ENCODE measurements at regions not wholly inside any gene's neighbourhood (a gene's known extent, or its start where the extent isn't known, plus 50 kb on each side); places are given as distances from the start of the nearest gene placed in this dataset.

- TF ChIP-seq FOXP2 (optimal IDR thresholded peaks at IDR 0.05; ENCODE audit: borderline replicate concordance, extremely low read depth, extremely low read length, insufficient read depth) (no peak), SIN3A (IDR thresholded peaks at IDR 0.05; ENCODE audit: borderline replicate concordance, insufficient read depth, low read length) (no peak), POLR2AphosphoS5 (IDR thresholded peaks at IDR 0.05; ENCODE audit: low read depth, low read length) (no peak), TAF1 (IDR thresholded peaks at IDR 0.05; ENCODE audit: borderline replicate concordance, insufficient read depth, low read length) (no peak), REST (IDR thresholded peaks at IDR 0.05; ENCODE audit: insufficient read depth in 1 of 2, low read depth in 2 of 2, low read length in 2 of 2) (no peak)
Measured at GRCh38 chr13:40217675-40218074, 448.8 kb downstream of the FOXO1 start.

GRCh38 chr13:40220299-40220935 lies 446.0 kb downstream of the FOXO1 start:
- TF ChIP-seq REST (IDR thresholded peaks at IDR 0.05; ENCODE audit: insufficient read depth in 1 of 2, low read depth in 2 of 2, low read length in 2 of 2): no peak
- TF ChIP-seq FOXP2 (optimal IDR thresholded peaks at IDR 0.05; ENCODE audit: borderline replicate concordance, extremely low read depth, extremely low read length, insufficient read depth): no peak
- no peak for TF ChIP-seq POLR2AphosphoS5 (IDR thresholded peaks at IDR 0.05; ENCODE audit: low read depth, low read length)
- no peak for TF ChIP-seq SIN3A (IDR thresholded peaks at IDR 0.05; ENCODE audit: borderline replicate concordance, insufficient read depth, low read length)
- TF ChIP-seq TAF1 (IDR thresholded peaks at IDR 0.05; ENCODE audit: borderline replicate concordance, insufficient read depth, low read length): no peak

- TF ChIP-seq SIN3A (IDR thresholded peaks at IDR 0.05; ENCODE audit: borderline replicate concordance, insufficient read depth, low read length): no peak
- no peak for TF ChIP-seq POLR2AphosphoS5 (IDR thresholded peaks at IDR 0.05; ENCODE audit: low read depth, low read length)
- TF ChIP-seq FOXP2 (optimal IDR thresholded peaks at IDR 0.05; ENCODE audit: borderline replicate concordance, extremely low read depth, extremely low read length, insufficient read depth): no peak
- TF ChIP-seq TAF1 (IDR thresholded peaks at IDR 0.05; ENCODE audit: borderline replicate concordance, insufficient read depth, low read length): no peak
- TF ChIP-seq REST (IDR thresholded peaks at IDR 0.05; ENCODE audit: insufficient read depth in 1 of 2, low read depth in 2 of 2, low read length in 2 of 2): no peak
Measured at GRCh38 chr13:40221131-40221459, 445.3 kb downstream of the FOXO1 start.

GRCh38 chr13:40221460-40222201 lies 444.8 kb downstream of the FOXO1 start:
- TF ChIP-seq SIN3A (IDR thresholded peaks at IDR 0.05; ENCODE audit: borderline replicate concordance, insufficient read depth, low read length) (no peak), POLR2AphosphoS5 (IDR thresholded peaks at IDR 0.05; ENCODE audit: low read depth, low read length) (no peak), FOXP2 (optimal IDR thresholded peaks at IDR 0.05; ENCODE audit: borderline replicate concordance, extremely low read depth, extremely low read length, insufficient read depth) (no peak), TAF1 (IDR thresholded peaks at IDR 0.05; ENCODE audit: borderline replicate concordance, insufficient read depth, low read length) (no peak), REST (IDR thresholded peaks at IDR 0.05; ENCODE audit: insufficient read depth in 1 of 2, low read depth in 2 of 2, low read length in 2 of 2) (no peak)

All from PFSK-1 (cell line).